OCI-LY7 (cell line): ENCODE measurements at regions not wholly inside any gene's neighbourhood (a gene's known extent, or its start where the extent isn't known, plus 50 kb on each side); places are given as distances from the start of the nearest gene placed in this dataset.

Experiments
- CTCF ChIP-seq: fragments of 200-600 bp; sonication (generic); conservative IDR thresholded peaks from 2 replicates; pipeline ENCODE4 v1.5.1; 2014; ENCODE audit warnings: mild to moderate bottlenecking, antibody characterized with exemption, low read length, moderate library complexity, mixed read lengths
- EZH2phosphoT487 ChIP-seq: fragments of 200-600 bp; sonication (generic); IDR thresholded peaks from 2 replicates; pipeline ENCODE4 v1.6.1; 2018; ENCODE audit warnings: low read depth, borderline replicate concordance, mild to moderate bottlenecking, mixed run types, antibody characterized with exemption, low read length, moderate library complexity, mixed read lengths

GRCh38 chr1:99544328-99544727 is 101.6 kb upstream of the PALMD start:
- TF ChIP-seq CTCF (no peak), EZH2phosphoT487 (no peak)
